PC-9 (cell line): ENCODE measurements at regions not wholly inside any gene's neighbourhood (a gene's known extent, or its start where the extent isn't known, plus 50 kb on each side); places are given as distances from the start of the nearest gene placed in this dataset.

Experiments used
- CTCF ChIP-seq: fragments of 200-600 bp; sonication (generic); conservative IDR thresholded peaks from 2 replicates; pipeline ENCODE4 v1.6.1; 2017; ENCODE audit warnings: mixed run types, antibody characterized with exemption, mild to moderate bottlenecking, moderate library complexity
- EZH2 ChIP-seq: fragments of 200-600 bp; sonication (generic); IDR thresholded peaks from 2 replicates; pipeline ENCODE4 v1.8.0; 2017; ENCODE audit warnings: antibody characterized with exemption, low read depth

- no peak for TF ChIP-seq EZH2
- TF ChIP-seq CTCF, result no peak
Observed at GRCh38 chr14:40340708-40341107, 908.5 kb upstream of the FBXO33 start.
